CD14-positive monocyte (primary cell): ENCODE measurements at regions not wholly inside any gene's neighbourhood (a gene's known extent, or its start where the extent isn't known, plus 50 kb on each side); places are given as distances from the start of the nearest gene placed in this dataset.

Source experiments
- DNase-seq, 3 donors: peaks; one replicate each; pipeline ENCODE4 v3.0.0-alpha.2; 2011 to 2022
- H2AFZ ChIP-seq: 2 replicates; pipeline ENCODE4 v1.6.0; 2012; ENCODE audit warnings: mild to moderate bottlenecking, low read depth, low read length, inconsistent platforms; ENCODE audit not compliant: insufficient read depth, poor library complexity, severe bottlenecking
- H3K27ac ChIP-seq, 2 donors: 1 replicate in 1 of 2; 2 replicates in 1 of 2; pipeline ENCODE4 v1.5.1; 2012 to 2013; ENCODE audit warnings: low read length in 2 of 2, control low read depth in 1 of 2, inconsistent platforms in 1 of 2, low read depth in 1 of 2, mild to moderate bottlenecking in 1 of 2
- H3K27me3 ChIP-seq, 2 donors: one replicate each; pipeline versions ENCODE4 v1.6.0 to v1.6.1; 2011 to 2013; ENCODE audit warnings: low read length in 2 of 2; ENCODE audit not compliant: control insufficient read depth in 2 of 2, insufficient read depth in 2 of 2
- H3K36me3 ChIP-seq, 2 donors: replicated peaks in 1 of 2; 1 replicate in 1 of 2; 2 replicates in 1 of 2; pipeline versions ENCODE4 v1.5.1 to v1.6.1; 2012 to 2013; ENCODE audit warnings: low read length in 2 of 2, control low read depth in 1 of 2, inconsistent platforms in 1 of 2, mild to moderate bottlenecking in 1 of 2; ENCODE audit not compliant: insufficient read depth in 2 of 2, control insufficient read depth in 1 of 2
- H3K4me1 ChIP-seq, 2 donors: 1 replicate in 1 of 2; 2 replicates in 1 of 2; pipeline versions ENCODE4 v1.5.1 to v1.6.1; 2012 to 2013; ENCODE audit warnings: low read length in 2 of 2, control low read depth in 1 of 2, inconsistent platforms in 1 of 2, mild to moderate bottlenecking in 1 of 2, moderate library complexity in 1 of 2; ENCODE audit not compliant: insufficient read depth in 2 of 2, control insufficient read depth in 1 of 2
- H3K4me2 ChIP-seq: replicated peaks from 2 replicates; pipeline ENCODE3; 2012; ENCODE audit warnings: low read length, moderate library complexity, mild to moderate bottlenecking; ENCODE audit not compliant: poor library complexity, severe bottlenecking; ENCODE audit errors: extremely low read depth
- H3K4me3 ChIP-seq, 3 experiments: fragments of 200-600 bp in 1 of 3; sonication (generic) in 1 of 3; replicated peaks in 1 of 3; 1 replicate in 2 of 3; 2 replicates in 1 of 3; pipeline ENCODE4 v1.5.1; 2011 to 2013; ENCODE audit warnings: low read length in 3 of 3, mild to moderate bottlenecking in 3 of 3, control low read depth in 2 of 3, low read depth in 2 of 3, inconsistent platforms in 1 of 3, moderate library complexity in 1 of 3
- H3K79me2 ChIP-seq: 2 replicates; pipeline ENCODE4 v1.6.0; 2012; ENCODE audit warnings: mild to moderate bottlenecking, control low read depth, inconsistent platforms, low read length, moderate library complexity; ENCODE audit not compliant: insufficient read depth
- H3K9ac ChIP-seq: 2 replicates; pipeline ENCODE4 v1.6.0; 2017; ENCODE audit warnings: low read length, mild to moderate bottlenecking; ENCODE audit not compliant: insufficient read depth, poor library complexity, severe bottlenecking
- H3K9me3 ChIP-seq, 2 donors: replicated peaks in 1 of 2; 1 replicate in 1 of 2; 2 replicates in 1 of 2; pipeline versions ENCODE4 v1.5.1 to v1.6.1; 2012 to 2013; ENCODE audit warnings: low read length in 2 of 2, control low read depth in 1 of 2; ENCODE audit not compliant: control insufficient read depth in 1 of 2, insufficient read depth in 1 of 2
- H4K20me1 ChIP-seq: 2 replicates; pipeline ENCODE4 v1.6.0; 2012; ENCODE audit warnings: mild to moderate bottlenecking, low read length, control low read depth, moderate library complexity; ENCODE audit not compliant: insufficient read depth
- H3K27ac Mint-ChIP-seq, 7 donors: one replicate each; pipeline ENCODE4 v1.8.0; 2020; ENCODE audit warnings: mild to moderate bottlenecking in 7 of 7, mixed read lengths in 7 of 7, moderate library complexity in 6 of 7, inconsistent platforms in 2 of 7
- H3K27me3 Mint-ChIP-seq, 3 donors: one replicate each; pipeline ENCODE4 v1.8.0; 2021 to 2022; ENCODE audit warnings: low read depth in 3 of 3, mild to moderate bottlenecking in 3 of 3, mixed read lengths in 3 of 3, moderate library complexity in 3 of 3, inconsistent platforms in 1 of 3
- H3K36me3 Mint-ChIP-seq, 2 donors: one replicate each; pipeline ENCODE4 v1.8.0; 2020; ENCODE audit warnings: mixed read lengths in 2 of 2, inconsistent platforms in 1 of 2, mild to moderate bottlenecking in 1 of 2
- H3K4me1 Mint-ChIP-seq: one replicate; pipeline ENCODE4 v1.8.0; 2020; ENCODE audit warnings: mild to moderate bottlenecking, mixed read lengths
- H3K4me3 Mint-ChIP-seq, 2 donors: one replicate each; pipeline ENCODE4 v1.8.0; 2020; ENCODE audit warnings: mild to moderate bottlenecking in 2 of 2, mixed read lengths in 2 of 2, moderate library complexity in 1 of 2
- H3K9me3 Mint-ChIP-seq, 7 donors: one replicate each; pipeline ENCODE4 v1.8.0; 2020 to 2022; ENCODE audit warnings: mixed read lengths in 7 of 7, mild to moderate bottlenecking in 6 of 7, moderate library complexity in 6 of 7, inconsistent platforms in 2 of 7
- WGBS: methylation state at CpG from one replicate; pipeline ENCODE4 v1.1.5; 2013; ENCODE audit warnings: missing lambda C conversion rate; ENCODE audit not compliant: insufficient coverage; 5-methylcytosine and 5-hydroxymethylcytosine counted together
- intact Hi-C, 2 donors: fragments of 100-400 bp; cut with micrococcal nuclease; formaldehyde crosslinking; loops; one replicate each; pipeline versions ENCODE4 v1.15.0 to v1.15.1; 2023
- TF ChIP-seq, protein P1 (sequence below): fragments of 200-600 bp; IDR thresholded peaks from one replicate; pipeline ENCODE4 v1.8.0; 2022; ENCODE audit warnings: antibody characterized with exemption, mild to moderate bottlenecking

DNA sequence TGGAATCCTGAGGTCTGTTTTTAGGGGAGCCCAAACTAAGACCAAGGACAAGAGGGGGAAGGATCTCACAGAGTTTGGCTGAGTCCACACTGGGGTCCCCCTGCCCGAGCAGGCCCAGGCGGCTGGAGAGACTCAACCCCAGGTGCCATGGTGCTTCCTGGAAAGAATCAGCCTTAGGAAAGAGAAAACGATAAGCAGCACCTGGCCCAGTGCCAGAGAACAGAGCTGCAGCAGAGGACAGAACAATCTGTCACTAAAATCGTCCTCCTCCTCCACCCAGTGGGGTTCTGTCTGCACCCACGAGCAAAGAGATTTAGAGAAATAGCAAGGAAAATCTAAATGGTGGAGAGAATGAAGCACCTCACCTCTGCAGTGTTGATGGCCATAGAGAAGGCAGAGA, 470.5 kb downstream of the BCOR start:
- no peak for DNase-seq
- Histone ChIP-seq H3K27me3 (no peaks in the 10 kb centered on the region), H3K4me1 (no peaks in the 10 kb centered on the region), H3K36me3 (no peaks in the 10 kb centered on the region), H3K4me2 (no peak overlapping the region), H3K27ac (no peak overlapping the region), H3K4me3 (no peak overlapping the region), H3K79me2 (no peaks in the 10 kb centered on the region), H3K9ac (no peak overlapping the region), H4K20me1 (no peaks in the 10 kb centered on the region), H2AFZ (no peak overlapping the region), H3K9me3 (no peaks in the 10 kb centered on the region)
- H3K27ac Mint-ChIP-seq: no peak overlapping the region
- TF ChIP-seq, protein P1, sequence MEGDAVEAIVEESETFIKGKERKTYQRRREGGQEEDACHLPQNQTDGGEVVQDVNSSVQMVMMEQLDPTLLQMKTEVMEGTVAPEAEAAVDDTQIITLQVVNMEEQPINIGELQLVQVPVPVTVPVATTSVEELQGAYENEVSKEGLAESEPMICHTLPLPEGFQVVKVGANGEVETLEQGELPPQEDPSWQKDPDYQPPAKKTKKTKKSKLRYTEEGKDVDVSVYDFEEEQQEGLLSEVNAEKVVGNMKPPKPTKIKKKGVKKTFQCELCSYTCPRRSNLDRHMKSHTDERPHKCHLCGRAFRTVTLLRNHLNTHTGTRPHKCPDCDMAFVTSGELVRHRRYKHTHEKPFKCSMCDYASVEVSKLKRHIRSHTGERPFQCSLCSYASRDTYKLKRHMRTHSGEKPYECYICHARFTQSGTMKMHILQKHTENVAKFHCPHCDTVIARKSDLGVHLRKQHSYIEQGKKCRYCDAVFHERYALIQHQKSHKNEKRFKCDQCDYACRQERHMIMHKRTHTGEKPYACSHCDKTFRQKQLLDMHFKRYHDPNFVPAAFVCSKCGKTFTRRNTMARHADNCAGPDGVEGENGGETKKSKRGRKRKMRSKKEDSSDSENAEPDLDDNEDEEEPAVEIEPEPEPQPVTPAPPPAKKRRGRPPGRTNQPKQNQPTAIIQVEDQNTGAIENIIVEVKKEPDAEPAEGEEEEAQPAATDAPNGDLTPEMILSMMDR: no peak
- no peaks in the 10 kb centered on the region for H3K36me3 Mint-ChIP-seq
- H3K27me3 Mint-ChIP-seq: peaks cover 0 to 5% (median 3%) of the 10 kb centered on the region in 3 donors
- 40% methylated on average over 2 of the region's 5 CpGs for WGBS
- peaks cover 10% of the 10 kb centered on the region for H3K4me1 Mint-ChIP-seq
- intact Hi-C loops: no loop called here
- H3K9me3 Mint-ChIP-seq: peaks cover 0 to 14% (median 0%) of the 10 kb centered on the region in 7 donors
- no peak overlapping the region for H3K4me3 Mint-ChIP-seq

DNA sequence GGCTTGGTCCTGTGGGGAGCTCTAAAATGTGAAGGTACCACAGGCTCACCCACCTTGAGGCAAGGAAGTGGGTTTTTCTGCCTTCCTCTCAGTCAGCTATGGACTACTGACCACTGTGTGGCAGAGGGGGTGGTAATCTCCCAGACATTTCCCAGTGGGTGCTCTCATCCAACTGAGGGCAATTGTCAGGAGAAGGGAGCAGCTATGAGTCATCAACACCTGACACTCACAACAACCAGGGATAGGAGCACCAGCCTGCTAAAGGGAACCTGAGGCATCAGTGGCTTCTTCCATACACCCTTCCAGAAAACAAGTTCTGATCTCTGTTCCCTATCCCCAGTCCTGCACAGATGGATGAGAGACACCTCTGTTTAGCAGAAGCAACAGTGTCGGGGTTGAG, 468.8 kb downstream of the BCOR start:
- intact Hi-C loops: no loop called here
- no CpG with 5 or more reads among the region's 1 CpG for WGBS

More for the DNA sequence above, 468.8 kb downstream of the BCOR start:
- Mint-ChIP-seq H3K27ac (peak overlapping the region in 1 of 7 donors; percentile 21), H3K9me3 (peaks cover 0 to 5% (median 0%) of the 10 kb centered on the region in 7 donors), H3K4me1 (peaks cover 16% of the 10 kb centered on the region), H3K27me3 (peaks cover 0 to 3% (median 3%) of the 10 kb centered on the region in 3 donors), H3K4me3 (no peak overlapping the region), H3K36me3 (no peaks in the 10 kb centered on the region)
- no peaks in the 10 kb centered on the region for H3K79me2 ChIP-seq
- H3K9me3 ChIP-seq: no peaks in the 10 kb centered on the region
- no peaks in the 10 kb centered on the region for H3K4me1 ChIP-seq
- H3K27me3 ChIP-seq: no peaks in the 10 kb centered on the region
- no peak overlapping the region for H3K27ac ChIP-seq
- no peak overlapping the region for H3K4me2 ChIP-seq
- H3K36me3 ChIP-seq: no peaks in the 10 kb centered on the region
- no peak overlapping the region for H3K9ac ChIP-seq
- no peaks in the 10 kb centered on the region for H4K20me1 ChIP-seq
- DNase-seq: no peak
- TF ChIP-seq, protein P1: no peak
- no peak overlapping the region for H2AFZ ChIP-seq
- no peak overlapping the region for H3K4me3 ChIP-seq
